AG09319 (cell line): ENCODE measurements at regions not wholly inside any gene's neighbourhood (a gene's known extent, or its start where the extent isn't known, plus 50 kb on each side); places are given as distances from the start of the nearest gene placed in this dataset.
"Not testable (repeated sequence)": the region's sequence is repeated elsewhere in the genome, so short reads cannot be mapped to it uniquely, and the experiment has no call there.

Source experiments
- DNase-seq: peaks from one replicate; pipeline ENCODE4 v3.0.0-alpha.2; 2010; ENCODE audit warnings: low read depth; ENCODE audit errors: extremely low read depth
- TF ChIP-seq, protein P1 (sequence below): IDR thresholded peaks from 2 replicates; pipeline ENCODE4 v1.5.1; 2011; ENCODE audit warnings: low read depth, mild to moderate bottlenecking, inconsistent platforms, low read length, moderate library complexity

GRCh38 chr1:101175466-101175865 is 61.4 kb upstream of the S1PR1 start:
- no peak for DNase-seq
- TF ChIP-seq, protein P1, sequence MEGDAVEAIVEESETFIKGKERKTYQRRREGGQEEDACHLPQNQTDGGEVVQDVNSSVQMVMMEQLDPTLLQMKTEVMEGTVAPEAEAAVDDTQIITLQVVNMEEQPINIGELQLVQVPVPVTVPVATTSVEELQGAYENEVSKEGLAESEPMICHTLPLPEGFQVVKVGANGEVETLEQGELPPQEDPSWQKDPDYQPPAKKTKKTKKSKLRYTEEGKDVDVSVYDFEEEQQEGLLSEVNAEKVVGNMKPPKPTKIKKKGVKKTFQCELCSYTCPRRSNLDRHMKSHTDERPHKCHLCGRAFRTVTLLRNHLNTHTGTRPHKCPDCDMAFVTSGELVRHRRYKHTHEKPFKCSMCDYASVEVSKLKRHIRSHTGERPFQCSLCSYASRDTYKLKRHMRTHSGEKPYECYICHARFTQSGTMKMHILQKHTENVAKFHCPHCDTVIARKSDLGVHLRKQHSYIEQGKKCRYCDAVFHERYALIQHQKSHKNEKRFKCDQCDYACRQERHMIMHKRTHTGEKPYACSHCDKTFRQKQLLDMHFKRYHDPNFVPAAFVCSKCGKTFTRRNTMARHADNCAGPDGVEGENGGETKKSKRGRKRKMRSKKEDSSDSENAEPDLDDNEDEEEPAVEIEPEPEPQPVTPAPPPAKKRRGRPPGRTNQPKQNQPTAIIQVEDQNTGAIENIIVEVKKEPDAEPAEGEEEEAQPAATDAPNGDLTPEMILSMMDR, result no peak

- DNase-seq, result no peak
Observed at GRCh38 chr1:101174722-101175121, 62.1 kb upstream of the S1PR1 start.

DNA sequence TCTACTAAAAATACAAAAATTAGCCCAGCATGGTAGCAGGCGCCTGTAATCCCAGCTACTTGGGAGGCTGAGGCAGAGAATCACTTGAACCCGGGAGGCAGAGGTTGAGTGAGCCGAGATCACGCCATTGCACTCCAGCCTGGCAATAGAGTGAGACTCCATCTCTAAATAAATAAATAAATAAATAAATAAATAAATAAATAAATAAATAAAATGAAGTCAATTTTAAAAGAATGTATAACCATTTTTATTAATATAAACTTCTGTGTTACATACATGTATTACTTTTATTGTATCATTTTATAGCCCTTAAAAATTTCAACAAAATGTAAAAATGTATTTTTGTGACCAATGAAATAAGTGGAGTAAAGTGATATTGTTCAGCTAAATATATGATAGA is 62.5 kb upstream of the S1PR1 start:
- not testable (repeated sequence) for DNase-seq

More at GRCh38 chr1:101174722-101175121, 62.1 kb upstream of the S1PR1 start:
- TF ChIP-seq, protein P1, result no peak

DNA sequence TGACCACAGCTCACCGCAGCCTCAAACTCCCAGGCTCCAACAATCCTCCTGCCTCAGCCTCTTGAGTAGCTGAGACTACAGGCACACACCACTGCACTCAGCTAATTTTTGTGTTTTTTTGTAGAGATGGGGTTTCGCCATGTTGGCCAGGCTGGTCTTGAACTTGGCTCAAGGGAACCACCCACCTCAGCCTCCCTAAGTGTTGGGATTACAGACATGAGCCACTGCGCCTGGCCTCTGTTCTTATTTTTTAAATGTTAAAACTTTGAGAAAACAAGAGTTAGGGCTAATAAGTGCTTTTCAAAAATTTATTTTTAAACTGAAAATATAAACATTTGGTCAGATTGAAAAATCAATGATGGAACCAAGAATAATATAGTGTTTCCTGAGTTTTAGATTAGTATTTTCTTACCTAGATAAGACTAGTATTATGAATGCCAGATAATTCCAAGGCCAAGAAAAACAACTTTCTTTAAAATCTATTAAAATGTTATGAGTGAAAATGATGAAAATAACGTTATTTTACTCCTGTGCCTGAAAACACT is 66.2 kb upstream of the S1PR1 start:
- TF ChIP-seq, protein P1, result no peak

DNA sequence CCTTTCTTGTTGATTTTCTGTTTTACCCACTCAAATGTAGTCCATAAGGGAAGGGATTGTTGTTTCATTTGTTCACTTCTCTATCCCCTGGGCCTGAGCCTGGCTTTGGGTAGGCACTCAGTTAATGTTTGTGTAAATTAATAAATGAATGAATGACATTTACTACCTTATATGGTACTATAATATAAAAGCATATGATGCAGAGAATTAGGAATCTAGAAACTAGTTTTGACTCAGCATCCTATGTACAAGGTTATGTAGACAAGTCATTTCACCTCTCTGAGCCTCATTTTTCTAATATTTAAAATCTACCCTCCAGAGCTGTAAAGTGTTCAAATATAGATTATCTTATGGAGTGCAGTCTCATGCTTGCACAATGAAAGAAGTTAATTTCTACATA is 68.9 kb upstream of the S1PR1 start:
- TF ChIP-seq, protein P1, result no peak
- no peak for DNase-seq

More for the DNA sequence above, 66.2 kb upstream of the S1PR1 start:
- DNase-seq, result no peak

DNA sequence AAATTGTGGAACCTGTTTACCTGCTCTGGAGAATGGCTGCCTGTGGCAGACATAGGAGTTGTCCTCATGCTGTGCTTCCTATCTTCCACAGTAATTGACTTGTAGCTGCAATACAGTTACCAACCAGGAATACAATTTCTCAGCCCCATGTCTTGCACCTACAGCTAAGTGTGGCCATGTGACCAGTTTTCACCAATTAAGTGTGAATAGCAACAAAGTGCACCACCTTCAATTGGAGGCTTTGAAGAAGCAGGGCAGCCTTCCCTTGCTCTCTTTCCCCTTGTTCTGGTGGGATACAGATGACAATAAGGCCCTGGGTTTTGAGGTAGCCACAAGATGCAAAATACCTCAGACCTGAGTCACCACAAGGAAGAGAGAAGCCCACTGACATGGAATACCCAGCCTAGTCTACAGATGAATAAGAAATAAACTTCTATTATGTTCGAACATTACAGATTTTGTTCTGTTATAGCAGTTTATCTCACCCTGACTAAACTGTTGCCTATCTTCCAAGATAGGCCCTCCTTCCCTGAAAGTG is 70.2 kb upstream of the S1PR1 start:
- DNase-seq, result no peak
- TF ChIP-seq, protein P1, result no peak

- TF ChIP-seq, protein P1, result no peak
- no peak for DNase-seq
Observed at GRCh38 chr1:101165954-101166353, 70.9 kb upstream of the S1PR1 start.

- no peak for DNase-seq
- TF ChIP-seq, protein P1, result no peak
Observed at GRCh38 chr1:101165532-101165931, 71.3 kb upstream of the S1PR1 start.
